H9 (cell line): ENCODE measurements at regions not wholly inside any gene's neighbourhood (a gene's known extent, or its start where the extent isn't known, plus 50 kb on each side); places are given as distances from the start of the nearest gene placed in this dataset.

Experiments
- DNase-seq: peaks from one replicate; pipeline ENCODE4 v3.0.0-alpha.2; 2017
- H2AFZ ChIP-seq: one replicate; pipeline ENCODE4 v1.6.1; 2013; ENCODE audit warnings: mild to moderate bottlenecking, low read length, control low read depth, moderate library complexity
- H2AK5ac ChIP-seq: 2 replicates; pipeline ENCODE4 v1.6.1; 2013; ENCODE audit warnings: low read length, control low read depth, mixed read lengths; ENCODE audit not compliant: insufficient read length
- H2BK120ac ChIP-seq: one replicate; pipeline ENCODE4 v1.6.1; 2013; ENCODE audit warnings: low read depth, mild to moderate bottlenecking, low read length, control low read depth, inconsistent platforms; ENCODE audit not compliant: poor library complexity, severe bottlenecking
- H2BK12ac ChIP-seq: 2 replicates; pipeline ENCODE4 v1.6.1; 2013; ENCODE audit warnings: low read length, control low read depth, mixed read lengths, low read depth; ENCODE audit not compliant: insufficient read length
- H2BK15ac ChIP-seq: 2 replicates; pipeline ENCODE4 v1.6.1; 2013; ENCODE audit warnings: low read depth, low read length, control low read depth
- H2BK20ac ChIP-seq: one replicate; pipeline ENCODE4 v1.6.1; 2013; ENCODE audit warnings: low read depth, mild to moderate bottlenecking, low read length, control low read depth, inconsistent platforms; ENCODE audit not compliant: poor library complexity, severe bottlenecking
- H2BK5ac ChIP-seq: 2 replicates; pipeline ENCODE4 v1.6.1; 2013; ENCODE audit warnings: low read length, control low read depth, mixed read lengths; ENCODE audit not compliant: insufficient read length
- H3K14ac ChIP-seq: 2 replicates; pipeline ENCODE4 v1.6.1; 2013; ENCODE audit warnings: low read length, control low read depth; ENCODE audit not compliant: insufficient read depth
- H3K18ac ChIP-seq: 2 replicates; pipeline ENCODE4 v1.6.1; 2013; ENCODE audit warnings: low read depth, mild to moderate bottlenecking, mixed read lengths, low read length, control low read depth; ENCODE audit not compliant: insufficient read length
- H3K23ac ChIP-seq: 2 replicates; pipeline ENCODE4 v1.6.1; 2013; ENCODE audit warnings: low read length, control low read depth, mixed read lengths, low read depth; ENCODE audit not compliant: insufficient read length
- H3K23me2 ChIP-seq: 2 replicates; pipeline ENCODE4 v1.6.1; 2013; ENCODE audit warnings: low read depth, mild to moderate bottlenecking, mixed read lengths, low read length, control low read depth; ENCODE audit not compliant: insufficient read length, poor library complexity, severe bottlenecking
- H3K27ac ChIP-seq: 2 replicates; pipeline ENCODE4 v1.5.1; 2013; ENCODE audit warnings: low read length, control low read depth, mixed read lengths, low read depth; ENCODE audit not compliant: insufficient read length
- H3K27me3 ChIP-seq: 2 replicates; pipeline ENCODE4 v1.6.1; 2013; ENCODE audit warnings: low read length, control low read depth, inconsistent platforms; ENCODE audit not compliant: insufficient read depth
- H3K4ac ChIP-seq: 2 replicates; pipeline ENCODE4 v1.6.1; 2013; ENCODE audit warnings: low read depth, mild to moderate bottlenecking, control low read depth, inconsistent platforms, low read length, moderate library complexity
- H3K4me1 ChIP-seq: 2 replicates; pipeline ENCODE4 v1.6.1; 2013; ENCODE audit warnings: low read length, control low read depth, inconsistent platforms; ENCODE audit not compliant: insufficient read depth
- H3K4me2 ChIP-seq: 2 replicates; pipeline ENCODE4 v1.6.1; 2013; ENCODE audit warnings: low read length, control low read depth, mixed read lengths; ENCODE audit not compliant: insufficient read length, insufficient read depth
- H3K56ac ChIP-seq: 2 replicates; pipeline ENCODE4 v1.6.1; 2013; ENCODE audit warnings: low read depth, mild to moderate bottlenecking, mixed read lengths, low read length, control low read depth; ENCODE audit not compliant: insufficient read length
- H3K79me1 ChIP-seq: 2 replicates; pipeline ENCODE4 v1.6.1; 2013; ENCODE audit warnings: low read depth, mild to moderate bottlenecking, moderate library complexity, low read length, control low read depth, inconsistent platforms; ENCODE audit not compliant: insufficient read depth, poor library complexity, severe bottlenecking
- H3K79me2 ChIP-seq: 2 replicates; pipeline ENCODE4 v1.6.1; 2013; ENCODE audit warnings: low read length, control low read depth, inconsistent platforms; ENCODE audit not compliant: insufficient read depth
- H3K9ac ChIP-seq: 2 replicates; pipeline ENCODE4 v1.6.1; 2013; ENCODE audit warnings: low read length, control low read depth, mixed read lengths; ENCODE audit not compliant: insufficient read length; ENCODE audit errors: extremely low read depth
- H3K9me3 ChIP-seq: one replicate; pipeline ENCODE4 v1.6.1; 2013; ENCODE audit warnings: low read depth, low read length, inconsistent platforms; ENCODE audit not compliant: control insufficient read depth
- H3T11ph ChIP-seq: one replicate; pipeline ENCODE4 v1.6.1; 2013; ENCODE audit warnings: mild to moderate bottlenecking, low read length, control low read depth, inconsistent platforms
- H4K20me1 ChIP-seq: one replicate; pipeline ENCODE4 v1.6.1; 2013; ENCODE audit not compliant: control insufficient read depth, insufficient read length, insufficient read depth
- H4K5ac ChIP-seq: 2 replicates; pipeline ENCODE4 v1.6.1; 2013; ENCODE audit warnings: low read depth, mild to moderate bottlenecking, mixed read lengths, low read length, control low read depth; ENCODE audit not compliant: insufficient read length
- H4K8ac ChIP-seq: replicated peaks from 2 replicates; pipeline ENCODE4 v1.6.1; 2013; ENCODE audit warnings: low read length, control low read depth, mixed read lengths, low read depth; ENCODE audit not compliant: insufficient read length
- H4K91ac ChIP-seq: 2 replicates; pipeline ENCODE4 v1.6.1; 2013; ENCODE audit warnings: low read depth, mild to moderate bottlenecking, moderate library complexity, mixed read lengths, low read length, control low read depth; ENCODE audit not compliant: insufficient read length
- H3K27ac Mint-ChIP-seq, 3 experiments: 2 replicates in 2 of 3; 3 replicates in 1 of 3; pipeline ENCODE4 v1.8.0; 2020 to 2021; ENCODE audit warnings: mixed read lengths in 3 of 3, mild to moderate bottlenecking in 1 of 3, moderate library complexity in 1 of 3
- H3K27me3 Mint-ChIP-seq: 2 replicates; pipeline ENCODE4 v1.8.0; 2021; ENCODE audit warnings: low read depth, mild to moderate bottlenecking, moderate library complexity, mixed read lengths
- H3K36me3 Mint-ChIP-seq, 3 experiments: 2 replicates in 2 of 3; 3 replicates in 1 of 3; pipeline ENCODE4 v1.8.0; 2020 to 2021; ENCODE audit warnings: low read depth in 3 of 3, mixed read lengths in 3 of 3; ENCODE audit not compliant: insufficient read depth in 1 of 3
- H3K4me1 Mint-ChIP-seq, 2 experiments: 2 replicates each; pipeline ENCODE4 v1.8.0; 2020; ENCODE audit warnings: mixed read lengths in 2 of 2
- H3K4me3 Mint-ChIP-seq, 2 experiments: 2 replicates in 1 of 2; 3 replicates in 1 of 2; pipeline ENCODE4 v1.8.0; 2020 to 2021; ENCODE audit warnings: mild to moderate bottlenecking in 2 of 2, mixed read lengths in 2 of 2, moderate library complexity in 1 of 2
- H3K9me3 Mint-ChIP-seq, 2 experiments: 2 replicates in 1 of 2; 3 replicates in 1 of 2; pipeline ENCODE4 v1.8.0; 2020; ENCODE audit warnings: mild to moderate bottlenecking in 2 of 2, mixed read lengths in 2 of 2, moderate library complexity in 1 of 2
- CTCF ChIP-seq: fragments of 200-600 bp; sonication (generic); conservative IDR thresholded peaks from 3 replicates; pipeline ENCODE4 v1.8.0; 2021; ENCODE audit warnings: antibody characterized with exemption, mild to moderate bottlenecking
- WGBS: extraction: QIAGEN DNeasy Blood & Tissue Kit; methylation state at CpG from one replicate; pipeline ENCODE4 v1.1.7; 2013; ENCODE audit warnings: missing lambda C conversion rate, low lambda C conversion rate, mixed read lengths; ENCODE audit not compliant: insufficient read length; ENCODE audit errors: extremely low coverage; 5-methylcytosine and 5-hydroxymethylcytosine counted together

- Histone ChIP-seq H3K4me2 (no peak overlapping the region), H3K23ac (no peak overlapping the region), H2BK120ac (no peak overlapping the region), H3K4ac (no peak overlapping the region), H2BK20ac (no peak overlapping the region), H3K18ac (no peak overlapping the region), H2BK15ac (no peak overlapping the region), H3K9ac (no peak overlapping the region), H3K23me2 (no peaks in the 10 kb centered on the region), H4K8ac (no peak overlapping the region), H3K27ac (no peak overlapping the region), H4K91ac (no peak overlapping the region), H3K4me1 (peaks cover 4% of the 10 kb centered on the region; the same call in 1 of the 2 replicates), H3K27me3 (no peaks in the 10 kb centered on the region), H3K79me1 (no peaks in the 10 kb centered on the region), H2BK12ac (no peak overlapping the region), H2AFZ (no peak overlapping the region), H3K79me2 (no peaks in the 10 kb centered on the region), H3K14ac (no peak overlapping the region), H3K9me3 (no peaks in the 10 kb centered on the region), H2BK5ac (no peak overlapping the region), H3T11ph (no peak overlapping the region), H2AK5ac (no peak overlapping the region), H4K20me1 (no peaks in the 10 kb centered on the region), H3K56ac (no peak overlapping the region), H4K5ac (no peak overlapping the region)
- no peak overlapping the region for H3K4me3 Mint-ChIP-seq
- no CpG with 5 or more reads among the region's 4 CpGs for WGBS
- no peak for TF ChIP-seq CTCF
- peaks cover 16 to 19% of the 10 kb centered on the region in 2 experiments for H3K4me1 Mint-ChIP-seq
- H3K27me3 Mint-ChIP-seq = no peaks in the 10 kb centered on the region; the same call in 1 of the 2 replicates
- no peak overlapping the region for H3K27ac Mint-ChIP-seq
- H3K9me3 Mint-ChIP-seq = peaks cover 3 to 5% of the 10 kb centered on the region in 2 experiments; a peak in 1 of 5 replicates
- H3K36me3 Mint-ChIP-seq = peaks cover 0 to 11% (median 3%) of the 10 kb centered on the region in 3 experiments; a peak in 3 of 7 replicates
- DNase-seq = no peak
Measured at GRCh38 chr11:32266601-32267000, 168.7 kb downstream of the WT1 start.
